Activated CD4-positive, alpha-beta T cell treated with anti-CD3 and anti-CD28 coated beads, Interleukin-2, Interleukin-4, amounts not matched to agents 100 ng/mL and 50 ng/mL, durations not matched to agents 16 hours and 8 hours (primary cell): ENCODE measurements at regions not wholly inside any gene's neighbourhood (a gene's known extent, or its start where the extent isn't known, plus 50 kb on each side); places are given as distances from the start of the nearest gene placed in this dataset.
"Not testable (repeated sequence)": the region's sequence is repeated elsewhere in the genome, so short reads cannot be mapped to it uniquely, and the experiment has no call there.

Experiments
- DNase-seq: peaks from one replicate; pipeline ENCODE4 v3.0.0-alpha.2; 2020; ENCODE audit warnings: low spot score

DNA sequence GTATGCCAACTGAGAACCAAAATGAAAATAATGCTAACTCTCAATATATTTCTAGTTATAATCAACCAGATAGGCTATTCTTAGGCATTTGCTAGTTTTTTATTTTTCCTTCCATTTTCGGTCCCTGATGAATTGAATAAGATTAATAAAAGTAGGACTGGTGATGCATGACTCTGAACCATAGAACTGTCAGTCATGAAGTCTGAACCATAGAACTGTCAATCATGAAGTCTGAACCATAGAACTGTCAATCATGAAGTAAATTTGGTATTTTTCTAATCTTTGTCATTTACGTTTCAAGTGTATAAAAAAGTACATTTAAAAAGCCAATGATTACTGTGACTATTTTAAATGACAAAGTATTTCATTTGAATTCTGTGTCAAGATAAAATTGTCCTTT, 460.2 kb upstream of the NDST3 start:
- no peak for DNase-seq

DNA sequence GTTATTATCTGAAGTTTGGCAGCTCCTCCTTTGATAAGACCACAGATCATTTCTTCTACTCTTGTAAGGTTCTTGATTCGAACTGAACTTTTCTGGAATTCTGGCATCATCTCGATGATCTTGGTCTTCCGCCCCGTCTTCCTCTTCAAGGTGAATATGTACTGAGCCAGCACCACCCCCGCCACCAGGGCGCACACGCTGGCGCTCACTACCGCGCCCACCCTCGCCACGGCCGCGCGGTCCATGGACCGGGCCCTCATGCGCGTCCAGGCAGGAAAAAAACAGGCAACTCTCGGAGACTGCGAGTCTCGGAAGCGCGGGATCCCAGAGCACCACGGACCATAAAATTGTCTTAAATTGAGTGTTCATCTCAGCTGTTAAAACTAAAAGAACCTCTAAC, 458.4 kb upstream of the NDST3 start:
- DNase-seq = no peak

DNA sequence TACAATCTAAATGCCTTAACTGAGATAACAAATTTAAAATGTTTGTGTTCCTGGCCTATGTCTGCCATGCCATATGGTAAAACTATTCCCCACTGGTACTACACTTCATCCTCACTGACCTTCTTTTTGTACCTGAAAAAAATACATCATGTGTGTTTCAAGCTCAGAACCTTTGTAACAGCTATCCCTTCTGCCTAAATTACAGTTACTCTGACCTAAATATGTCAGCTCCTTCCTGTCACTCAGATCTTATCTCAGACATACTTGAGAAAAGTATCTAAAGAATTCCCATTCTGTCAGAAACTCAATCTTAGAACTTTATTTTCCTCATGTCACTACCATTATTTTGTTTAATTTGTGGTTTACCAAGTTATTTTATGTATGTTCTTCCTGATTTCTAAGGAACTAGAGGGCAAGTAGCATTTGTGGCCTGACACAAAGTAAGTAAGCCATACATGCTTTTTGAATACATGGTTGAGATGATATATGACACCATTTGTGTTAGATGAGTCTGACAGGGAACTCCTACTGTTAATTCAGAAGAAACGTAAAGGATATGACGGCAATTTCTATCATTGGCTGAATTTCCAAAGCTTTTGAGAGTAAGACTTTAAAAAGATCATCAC, 456.5 kb upstream of the NDST3 start:
- DNase-seq = no peak

DNA sequence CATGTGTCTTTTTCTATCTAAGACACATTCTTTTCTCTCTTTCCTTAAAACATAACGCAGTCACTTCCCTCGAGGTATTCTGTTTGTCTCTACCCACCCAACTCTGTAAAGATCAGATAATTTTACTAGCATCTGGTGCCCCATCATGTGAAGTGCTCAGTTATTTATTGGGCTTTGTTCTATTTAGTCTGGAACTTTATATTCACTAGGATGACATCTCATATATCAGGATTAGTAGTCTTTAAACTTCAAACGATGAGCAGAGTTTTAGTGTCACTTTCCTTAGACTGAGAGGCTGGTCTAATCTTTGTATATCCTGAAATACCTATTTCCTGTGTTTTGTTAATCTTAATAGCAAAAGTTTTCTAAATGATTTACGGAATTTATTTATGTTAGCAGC, 445.5 kb upstream of the NDST3 start:
- DNase-seq = no peak

DNA sequence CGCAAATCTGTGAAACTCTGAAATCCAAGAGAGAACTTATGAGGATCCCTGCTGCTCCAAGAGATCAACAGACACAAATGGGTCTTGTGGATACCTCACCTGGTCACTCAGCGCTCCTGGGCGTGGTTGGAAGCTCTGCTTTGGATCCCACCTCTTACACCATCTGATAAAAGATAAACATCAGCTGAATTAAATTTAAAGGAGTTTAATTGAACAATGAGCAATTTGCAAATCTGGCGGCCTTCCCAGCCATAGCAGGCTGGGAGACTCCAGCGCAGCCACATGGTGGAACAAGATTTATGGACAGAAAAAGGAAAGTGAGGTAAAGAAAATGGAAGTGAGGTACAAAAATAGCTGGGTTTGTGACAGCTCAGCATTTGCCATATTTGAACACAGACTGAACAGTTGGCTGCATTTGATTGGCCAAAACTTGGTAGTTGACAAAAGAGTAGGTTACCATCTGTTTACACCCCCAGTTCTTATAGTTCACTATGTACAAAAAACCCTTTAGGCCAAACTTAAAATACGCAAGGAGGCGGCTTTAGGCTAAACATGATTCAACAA, 437.3 kb upstream of the NDST3 start:
- no peak for DNase-seq

DNA sequence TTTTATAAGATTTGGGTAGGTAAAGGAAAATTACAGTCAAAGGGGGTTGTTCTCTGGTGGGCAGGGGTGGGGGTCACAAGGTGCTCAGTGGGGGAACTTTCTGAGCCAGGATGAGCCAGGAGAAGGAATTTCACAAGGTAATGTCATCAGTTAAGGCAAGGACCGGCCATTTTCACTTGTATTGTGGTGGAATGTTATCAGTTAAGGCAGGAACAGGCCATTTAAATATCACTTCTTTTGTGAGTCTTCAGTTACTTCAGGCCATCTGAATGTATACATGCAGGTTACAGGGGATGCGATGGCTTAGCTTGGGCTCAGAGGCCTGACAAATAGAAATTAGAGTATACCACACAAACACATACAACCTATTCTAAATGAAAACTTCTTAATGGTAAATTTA, 434.9 kb upstream of the NDST3 start:
- not testable (repeated sequence) for DNase-seq

DNA sequence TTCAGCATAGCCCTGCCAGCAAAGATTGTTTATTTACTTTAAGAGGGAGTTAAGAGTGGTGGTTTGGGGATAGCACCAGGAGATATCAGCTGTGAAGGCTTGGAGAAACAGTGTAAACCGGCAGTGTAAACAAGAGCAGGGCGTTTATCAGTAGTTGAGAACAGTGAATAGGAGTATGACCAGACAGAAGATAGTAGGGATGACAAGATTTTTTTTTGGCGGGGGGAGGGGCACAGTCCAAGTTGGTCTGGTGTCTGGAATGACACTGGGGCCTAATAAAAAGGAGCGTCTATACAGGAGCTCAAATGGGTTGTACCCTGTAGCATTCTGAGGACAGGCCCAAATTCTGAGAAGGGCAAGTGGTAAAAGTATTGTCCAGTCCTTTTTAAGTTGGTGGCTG, 433.4 kb upstream of the NDST3 start:
- not testable (repeated sequence) for DNase-seq

DNA sequence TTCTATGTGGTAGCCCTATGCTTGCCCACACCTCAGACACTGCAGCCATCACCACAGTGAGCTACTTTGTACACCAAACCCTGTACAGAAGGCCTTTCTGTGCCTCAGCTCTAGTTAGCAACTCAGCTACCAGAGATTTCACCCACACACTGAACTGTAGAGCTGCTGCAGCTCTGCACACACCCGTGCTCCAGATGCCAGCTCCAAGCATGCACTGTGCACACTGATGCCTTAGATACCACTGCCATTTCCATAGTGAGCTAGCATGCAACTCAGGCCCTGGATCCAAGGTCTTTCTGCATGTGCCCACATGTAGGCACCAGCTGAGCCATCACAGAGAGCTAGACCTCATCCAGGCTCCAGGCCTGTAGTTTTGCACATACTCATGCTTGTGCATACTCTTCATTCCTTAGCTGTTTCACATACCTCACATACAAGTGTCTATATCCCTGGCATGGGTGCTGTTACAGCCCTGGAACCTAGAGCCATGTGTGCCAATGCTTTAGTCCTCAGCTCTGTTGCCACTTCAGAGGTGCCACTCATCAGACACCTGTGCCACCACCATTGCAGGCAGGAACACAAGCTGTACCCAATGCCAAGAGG, 423.5 kb upstream of the NDST3 start:
- no peak for DNase-seq

DNA sequence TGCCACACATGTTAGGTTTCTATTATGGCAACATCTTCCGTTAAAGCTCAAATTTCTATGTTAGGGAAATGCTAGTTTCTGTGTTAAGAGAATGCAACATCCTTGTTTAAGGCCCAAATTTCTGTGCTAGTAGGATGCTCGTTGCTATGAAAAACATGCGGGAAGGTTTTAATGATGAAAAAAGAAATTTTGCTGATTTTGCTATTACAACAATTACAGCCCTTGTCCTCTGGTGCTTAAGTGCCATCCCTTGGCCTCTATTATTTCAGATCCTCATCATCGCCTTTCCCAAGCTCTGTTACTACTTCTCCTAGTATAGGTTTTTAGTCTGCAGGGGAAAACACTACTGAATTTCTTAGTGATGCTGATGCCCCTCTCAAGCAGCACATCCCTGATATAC, 412.6 kb upstream of the NDST3 start:
- no peak for DNase-seq

DNA sequence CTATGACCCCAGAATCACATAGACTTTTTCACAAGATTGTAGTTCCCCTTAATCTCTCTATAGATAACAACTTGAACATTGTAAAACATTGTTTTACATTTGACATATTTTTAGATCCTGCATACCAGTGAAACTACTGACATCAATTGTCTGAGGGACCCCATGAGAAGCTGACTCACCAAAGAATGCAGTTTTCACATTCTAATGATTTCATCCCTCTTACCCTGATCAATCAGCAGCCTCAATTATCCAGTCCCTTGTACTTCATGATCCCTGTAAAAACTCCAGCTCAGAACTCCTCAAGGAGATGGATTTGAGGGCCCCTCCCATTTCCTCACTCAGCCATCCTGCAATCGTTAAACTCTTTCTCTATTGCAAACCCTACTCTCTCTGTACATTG, 411.0 kb upstream of the NDST3 start:
- DNase-seq = no peak

DNA sequence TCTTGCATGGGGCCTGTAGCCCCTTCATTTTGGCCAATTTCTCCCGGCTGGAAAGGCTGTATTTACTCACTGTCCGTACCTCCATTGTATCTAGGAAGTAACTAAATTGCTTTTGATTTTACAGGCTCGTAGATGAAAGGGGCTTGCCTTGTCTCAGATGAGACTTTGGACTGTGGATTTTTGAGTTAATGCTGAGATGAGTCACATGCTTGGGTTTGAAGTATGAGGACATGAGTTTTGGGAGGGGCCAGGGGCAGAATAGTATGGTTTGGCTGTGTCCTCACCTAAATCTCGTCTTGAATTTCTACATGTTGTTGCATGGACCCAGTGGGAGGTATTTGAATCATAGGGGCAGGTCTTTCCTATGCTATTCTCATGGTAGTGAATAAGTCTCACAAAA, 407.6 kb upstream of the NDST3 start:
- DNase-seq = no peak

DNA sequence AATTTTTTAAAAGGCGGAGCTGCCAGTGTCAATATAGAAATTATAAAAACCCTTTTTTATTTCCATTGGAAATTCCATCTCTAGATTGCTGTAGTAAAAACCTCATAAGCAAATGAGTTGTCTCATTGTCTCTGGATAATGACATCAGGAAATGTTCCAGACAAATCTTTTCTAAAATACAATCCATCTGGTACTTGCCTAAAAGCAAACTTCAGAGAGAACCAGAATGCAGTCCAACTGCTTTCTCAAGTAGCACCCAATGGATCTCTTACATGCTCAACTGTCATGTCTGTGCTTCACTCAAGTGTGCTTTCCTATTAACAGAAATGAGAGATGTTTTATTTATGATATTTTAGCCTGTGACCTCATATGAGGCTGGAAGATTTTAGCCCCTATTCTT, 399.6 kb upstream of the NDST3 start:
- no peak for DNase-seq

DNA sequence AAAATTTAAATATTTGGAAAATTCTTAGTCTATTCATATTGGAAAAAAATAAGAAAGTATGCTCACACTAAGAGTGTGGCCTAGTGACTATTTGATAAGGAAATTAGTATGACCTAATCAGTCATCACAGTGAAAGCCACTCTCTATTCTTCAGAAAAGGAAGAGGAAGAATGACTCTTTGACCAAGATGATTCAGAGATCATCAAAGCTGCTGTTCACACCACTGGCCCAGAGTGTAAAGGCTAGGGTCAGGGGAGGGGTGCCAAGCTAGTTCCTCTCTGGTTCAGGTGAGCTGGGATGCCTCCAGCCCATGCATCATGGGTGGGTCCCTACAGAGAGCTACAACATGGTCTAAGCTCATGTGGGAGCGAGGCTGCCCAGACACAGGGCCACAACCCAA, 396.9 kb upstream of the NDST3 start:
- no peak for DNase-seq

DNA sequence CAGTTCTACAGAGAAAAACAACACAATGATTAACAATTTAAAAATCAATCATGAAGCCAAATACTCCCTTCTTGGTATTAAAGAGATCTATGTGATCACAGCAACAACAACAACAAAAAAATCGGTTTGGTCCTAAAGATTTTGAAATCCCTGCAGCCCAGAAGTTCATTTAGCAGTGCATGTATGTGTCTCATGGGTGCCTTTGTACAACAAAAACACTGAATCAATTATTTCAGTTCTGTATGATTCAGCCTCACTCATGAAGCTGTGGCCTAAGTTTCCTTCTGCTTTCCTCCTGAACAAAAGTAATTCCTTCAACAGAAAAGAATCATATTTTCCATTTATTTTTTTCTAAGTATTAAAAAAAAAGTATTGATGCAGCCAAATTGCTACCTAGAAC, 393.4 kb upstream of the NDST3 start:
- no peak for DNase-seq

DNA sequence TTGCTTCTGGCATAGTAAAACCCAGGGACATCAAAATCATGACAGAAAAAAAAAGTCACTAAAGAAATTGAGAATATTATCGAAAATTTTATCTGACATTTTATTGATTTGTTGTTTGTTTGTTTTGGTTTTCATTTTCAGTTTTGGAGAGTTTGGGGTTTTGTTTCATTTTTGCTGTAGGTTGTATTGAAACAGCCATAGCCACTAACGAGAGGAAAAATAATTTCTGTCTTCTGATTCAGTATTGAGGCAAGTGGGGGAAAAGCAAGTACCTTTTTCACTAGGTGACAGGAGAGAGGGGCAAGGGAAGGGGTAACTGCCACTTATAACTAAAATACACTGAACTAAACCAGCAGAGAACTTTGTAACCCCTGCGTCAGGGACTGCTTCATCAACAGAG, 392.8 kb upstream of the NDST3 start:
- DNase-seq = no peak

DNA sequence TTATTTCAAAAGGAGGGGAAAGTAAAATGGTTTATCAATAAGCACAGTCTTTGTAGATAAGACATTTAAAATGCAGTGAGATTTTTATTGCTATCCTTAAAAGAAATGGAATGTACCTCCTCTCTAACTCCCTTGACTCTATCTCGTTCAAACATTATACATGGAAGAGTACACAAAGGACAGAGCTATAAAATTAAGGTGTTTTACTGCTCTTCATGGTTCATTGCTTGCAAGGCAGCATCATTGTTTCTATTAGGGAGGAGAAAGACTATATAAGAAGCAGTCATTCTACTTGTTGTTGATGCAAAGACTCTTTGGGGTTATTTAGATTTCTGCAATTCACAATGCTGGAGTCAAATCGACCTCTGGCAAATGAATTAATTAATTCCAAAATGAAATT, 380.2 kb upstream of the NDST3 start:
- no peak for DNase-seq

DNA sequence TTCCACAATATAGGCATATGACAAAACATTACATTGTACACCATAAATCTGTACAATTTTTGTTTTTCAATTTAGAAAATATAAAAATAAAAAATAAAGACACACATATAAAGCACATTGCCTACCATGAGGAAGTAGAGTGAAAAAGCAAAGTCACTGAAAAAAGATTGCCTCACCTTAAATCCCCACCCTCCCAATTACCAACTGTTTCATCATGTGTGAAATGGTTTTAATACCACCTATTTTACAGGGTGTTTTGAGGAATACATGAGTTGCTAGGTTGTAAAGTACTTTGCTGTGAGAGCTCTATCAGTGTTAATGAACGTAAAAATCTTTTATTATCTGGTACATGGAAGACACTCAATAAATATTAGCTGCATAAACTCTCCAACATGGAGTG, 373.6 kb upstream of the NDST3 start:
- no peak for DNase-seq

DNA sequence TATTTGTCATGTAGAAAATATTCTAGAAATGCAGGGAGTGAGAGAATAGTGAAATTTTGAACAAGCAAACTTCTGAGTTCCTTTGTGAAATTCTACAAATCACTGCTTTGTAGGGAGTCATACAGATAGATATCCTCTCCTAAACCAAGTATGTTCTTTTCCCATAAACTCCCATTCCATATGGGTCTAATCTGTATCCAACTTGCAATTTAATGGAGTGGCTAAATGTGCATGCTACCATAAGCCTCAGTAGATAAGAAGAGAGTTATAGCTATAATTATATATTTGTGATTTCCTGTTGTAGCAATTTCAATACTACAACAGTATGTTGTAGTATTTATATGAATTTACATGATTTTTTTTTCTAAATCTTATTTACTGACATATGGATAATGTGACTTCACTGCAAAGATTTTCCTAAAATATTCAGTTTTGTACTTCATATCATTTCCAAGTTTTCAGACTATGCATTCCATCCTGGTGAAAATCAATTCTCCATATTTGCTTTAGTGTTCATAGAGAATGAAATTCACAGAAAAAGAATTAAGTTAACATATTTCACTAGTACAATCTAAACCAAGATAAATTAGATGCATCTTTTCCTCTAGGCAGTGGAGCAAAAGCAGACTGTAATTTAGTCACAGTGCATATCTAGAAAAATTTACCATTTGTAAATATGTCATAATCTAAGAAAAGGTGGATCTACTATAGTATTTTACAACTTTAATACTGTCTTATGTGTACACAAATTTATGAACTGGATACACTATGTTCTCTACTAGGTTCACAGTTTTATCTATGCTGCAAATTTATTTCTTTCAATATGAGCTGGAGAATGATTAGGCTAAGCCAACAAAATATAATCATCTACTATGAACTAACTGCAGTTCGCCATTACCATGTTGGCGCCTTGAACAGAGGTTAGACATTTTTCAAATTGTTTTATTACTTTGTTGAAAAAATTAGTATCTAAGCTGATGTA, 372.9 kb upstream of the NDST3 start:
- DNase-seq = no peak

DNA sequence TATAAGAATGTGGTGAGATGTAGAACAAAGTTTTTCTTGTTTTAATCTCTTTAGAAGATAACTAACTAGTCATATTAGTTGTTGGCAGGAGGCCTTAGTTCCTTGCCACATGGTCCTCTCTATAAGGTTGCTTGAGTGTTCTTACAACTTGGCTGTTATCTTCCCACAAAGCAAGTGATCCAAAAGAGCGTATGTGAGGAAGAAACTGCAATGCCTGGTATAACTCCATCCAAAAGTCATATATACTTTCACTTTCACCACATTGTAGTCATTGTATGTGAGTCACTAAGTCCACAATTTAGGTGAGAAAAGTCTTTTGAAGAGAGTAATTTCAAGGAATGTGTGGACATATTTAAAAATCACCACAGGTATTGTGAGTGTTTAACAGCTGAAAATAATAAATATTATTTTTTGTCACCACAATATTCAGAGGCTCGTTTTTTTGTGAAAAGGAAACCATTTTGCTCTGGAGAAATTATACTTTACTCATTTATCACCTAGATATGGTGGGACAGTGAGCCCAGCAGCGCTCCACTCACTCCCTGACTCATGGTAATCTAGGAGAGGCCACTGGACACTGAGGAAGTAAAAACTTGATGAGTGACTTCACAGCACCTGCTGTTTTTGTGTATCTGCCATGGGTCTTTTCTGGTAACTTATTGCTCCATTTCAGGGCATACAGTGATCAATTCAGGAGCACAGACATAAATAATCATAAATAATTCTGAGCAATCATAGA, 369.4 kb upstream of the NDST3 start:
- no peak for DNase-seq

DNA sequence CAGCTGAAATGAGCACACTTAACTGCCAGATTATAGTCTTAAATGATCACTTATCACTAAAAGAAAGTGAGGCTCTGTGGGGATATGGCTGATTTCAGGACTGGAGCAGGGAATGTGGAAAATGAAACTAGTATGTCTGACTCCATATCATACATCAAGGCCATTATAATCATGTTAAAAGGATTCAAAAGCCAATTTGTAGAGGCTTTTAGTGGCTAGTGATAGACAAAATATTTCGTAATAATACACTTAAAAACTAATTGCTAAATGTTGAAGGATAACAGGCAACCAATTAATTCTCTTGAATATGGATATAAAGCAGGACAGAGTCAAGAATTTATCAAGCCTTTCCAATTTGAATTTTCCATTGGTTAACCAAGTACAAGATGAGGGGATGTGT, 358.1 kb upstream of the NDST3 start:
- no peak for DNase-seq

DNA sequence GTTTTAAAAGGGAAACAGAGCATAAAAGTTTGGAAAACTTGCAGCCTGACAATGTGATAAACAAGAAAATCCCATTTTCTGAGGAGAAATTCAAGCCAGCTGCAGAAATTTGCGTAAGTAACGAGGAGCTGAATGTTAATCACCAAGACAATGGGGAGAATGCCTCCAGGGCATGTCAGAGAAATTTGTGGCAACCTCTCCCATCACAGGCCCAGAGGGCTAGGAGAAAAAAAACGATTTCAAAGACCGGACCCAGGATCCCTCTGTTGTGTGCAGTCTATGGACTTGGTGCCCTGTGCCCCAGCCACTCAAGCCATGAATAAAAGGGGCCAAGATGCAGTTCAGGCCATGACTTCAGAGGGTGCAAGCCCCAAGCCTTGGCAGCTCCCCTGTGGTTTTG, 355.4 kb upstream of the NDST3 start:
- DNase-seq = no peak
